ENCODE measurements at regions not wholly inside any gene's neighbourhood (a gene's known extent, or its start where the extent isn't known, plus 50 kb on each side); places are given as distances from the start of the nearest gene placed in this dataset.

DNA sequence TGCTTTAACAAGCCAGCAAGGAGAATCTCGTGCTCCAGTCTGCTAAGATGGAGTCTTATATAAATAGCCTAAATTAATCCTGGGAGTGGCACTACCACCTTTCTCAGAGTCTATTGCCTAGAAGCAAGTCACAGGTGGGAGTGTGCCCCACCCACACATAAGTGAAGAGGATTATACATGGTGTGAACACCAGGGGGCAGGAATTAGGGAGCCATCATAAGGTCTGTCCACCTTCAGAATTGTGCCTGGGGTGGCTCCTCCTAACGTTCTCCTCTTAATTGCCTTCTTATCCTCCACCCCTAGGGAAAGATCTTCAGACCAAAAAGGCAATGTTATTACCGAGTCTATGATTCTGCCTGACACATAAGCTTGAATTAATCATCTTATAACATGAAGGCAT, 276.8 kb upstream of the SESN3 start:
- TF ChIP-seq, protein P1, sequence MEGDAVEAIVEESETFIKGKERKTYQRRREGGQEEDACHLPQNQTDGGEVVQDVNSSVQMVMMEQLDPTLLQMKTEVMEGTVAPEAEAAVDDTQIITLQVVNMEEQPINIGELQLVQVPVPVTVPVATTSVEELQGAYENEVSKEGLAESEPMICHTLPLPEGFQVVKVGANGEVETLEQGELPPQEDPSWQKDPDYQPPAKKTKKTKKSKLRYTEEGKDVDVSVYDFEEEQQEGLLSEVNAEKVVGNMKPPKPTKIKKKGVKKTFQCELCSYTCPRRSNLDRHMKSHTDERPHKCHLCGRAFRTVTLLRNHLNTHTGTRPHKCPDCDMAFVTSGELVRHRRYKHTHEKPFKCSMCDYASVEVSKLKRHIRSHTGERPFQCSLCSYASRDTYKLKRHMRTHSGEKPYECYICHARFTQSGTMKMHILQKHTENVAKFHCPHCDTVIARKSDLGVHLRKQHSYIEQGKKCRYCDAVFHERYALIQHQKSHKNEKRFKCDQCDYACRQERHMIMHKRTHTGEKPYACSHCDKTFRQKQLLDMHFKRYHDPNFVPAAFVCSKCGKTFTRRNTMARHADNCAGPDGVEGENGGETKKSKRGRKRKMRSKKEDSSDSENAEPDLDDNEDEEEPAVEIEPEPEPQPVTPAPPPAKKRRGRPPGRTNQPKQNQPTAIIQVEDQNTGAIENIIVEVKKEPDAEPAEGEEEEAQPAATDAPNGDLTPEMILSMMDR (IDR thresholded peaks at IDR 0.05) = no peak
- TF ChIP-seq POLR2AphosphoS5 (IDR thresholded peaks at IDR 0.05; ENCODE audit: insufficient read depth in 1 of 2, low read depth in 1 of 2) = no peak
